ENCODE measurements at regions not wholly inside any gene's neighbourhood (a gene's known extent, or its start where the extent isn't known, plus 50 kb on each side); places are given as distances from the start of the nearest gene placed in this dataset.

GRCh38 chr3:28726840-28727239, 378.2 kb upstream of the AZI2 start:
- Histone ChIP-seq H3K4me2 (replicated peaks; ENCODE audit: extremely low read depth, low read length, poor library complexity, severe bottlenecking) (no peak overlapping the region), H4K20me1 (ENCODE audit: insufficient read depth, low read length) (no peaks in the 10 kb centered on the region), H3K36me3 (replicated peaks in 1 of 2; ENCODE audit: control insufficient read depth in 1 of 2, insufficient read depth in 2 of 2, low read length in 2 of 2) (no peaks in the 10 kb centered on the region), H3K9me3 (replicated peaks in 1 of 2; ENCODE audit: control insufficient read depth in 1 of 2, insufficient read depth in 1 of 2, low read length in 2 of 2) (peaks cover 0 to 5% of the 10 kb centered on the region in 2 donors), H3K9ac (ENCODE audit: insufficient read depth, low read length, poor library complexity, severe bottlenecking) (no peak overlapping the region), H3K4me1 (ENCODE audit: control insufficient read depth in 1 of 2, insufficient read depth in 2 of 2, low read length in 2 of 2) (no peaks in the 10 kb centered on the region), H3K79me2 (ENCODE audit: insufficient read depth, low read length) (no peaks in the 10 kb centered on the region), H2AFZ (ENCODE audit: insufficient read depth, low read depth, low read length, poor library complexity, severe bottlenecking) (no peak overlapping the region), H3K27me3 (ENCODE audit: control insufficient read depth in 2 of 2, insufficient read depth in 2 of 2, low read length in 2 of 2) (no peaks in the 10 kb centered on the region), H3K4me3 (replicated peaks in 1 of 3; ENCODE audit: low read depth in 2 of 3, low read length in 3 of 3) (no peak overlapping the region), H3K27ac (ENCODE audit: low read depth in 1 of 2, low read length in 2 of 2) (no peak overlapping the region)
- Mint-ChIP-seq H3K9me3 (peaks cover 1 to 8% (median 6%) of the 10 kb centered on the region in 7 donors), H3K27me3 (ENCODE audit: low read depth in 3 of 3) (no peaks in the 10 kb centered on the region), H3K4me3 (no peak overlapping the region), H3K4me1 (no peaks in the 10 kb centered on the region), H3K36me3 (no peaks in the 10 kb centered on the region), H3K27ac (no peak overlapping the region)
- no CpG with 5 or more reads among the region's 3 CpGs for WGBS (ENCODE audit: insufficient coverage)
- no peak for DNase-seq
- intact Hi-C loops (cut with micrococcal nuclease): no loop called here
- no peak for TF ChIP-seq CTCF (IDR thresholded peaks at IDR 0.05)

- Mint-ChIP-seq H3K36me3 (no peaks in the 10 kb centered on the region), H3K4me1 (no peaks in the 10 kb centered on the region), H3K9me3 (peaks cover 1 to 9% (median 6%) of the 10 kb centered on the region in 7 donors), H3K27me3 (ENCODE audit: low read depth in 3 of 3) (no peaks in the 10 kb centered on the region), H3K27ac (no peak overlapping the region), H3K4me3 (no peak overlapping the region)
- Histone ChIP-seq H2AFZ (ENCODE audit: insufficient read depth, low read depth, low read length, poor library complexity, severe bottlenecking) (no peak overlapping the region), H3K9me3 (replicated peaks in 1 of 2; ENCODE audit: control insufficient read depth in 1 of 2, insufficient read depth in 1 of 2, low read length in 2 of 2) (peaks cover 0 to 1% of the 10 kb centered on the region in 2 donors), H3K9ac (ENCODE audit: insufficient read depth, low read length, poor library complexity, severe bottlenecking) (no peak overlapping the region), H3K27ac (ENCODE audit: low read depth in 1 of 2, low read length in 2 of 2) (no peak overlapping the region), H3K79me2 (ENCODE audit: insufficient read depth, low read length) (no peaks in the 10 kb centered on the region), H3K36me3 (replicated peaks in 1 of 2; ENCODE audit: control insufficient read depth in 1 of 2, insufficient read depth in 2 of 2, low read length in 2 of 2) (no peaks in the 10 kb centered on the region), H3K4me2 (replicated peaks; ENCODE audit: extremely low read depth, low read length, poor library complexity, severe bottlenecking) (no peak overlapping the region), H3K27me3 (ENCODE audit: control insufficient read depth in 2 of 2, insufficient read depth in 2 of 2, low read length in 2 of 2) (no peaks in the 10 kb centered on the region), H3K4me3 (replicated peaks in 1 of 3; ENCODE audit: low read depth in 2 of 3, low read length in 3 of 3) (no peak overlapping the region), H4K20me1 (ENCODE audit: insufficient read depth, low read length) (no peaks in the 10 kb centered on the region), H3K4me1 (ENCODE audit: control insufficient read depth in 1 of 2, insufficient read depth in 2 of 2, low read length in 2 of 2) (no peaks in the 10 kb centered on the region)
- no peak for DNase-seq
- no peak for TF ChIP-seq CTCF (IDR thresholded peaks at IDR 0.05)
- intact Hi-C loops (cut with micrococcal nuclease): no loop called here
These were observed 378.7 kb upstream of the AZI2 start for GRCh38 chr3:28727307-28727706.

Measured in CD14-positive monocyte (primary cell).